Uterus (tissue), 2 donors: ENCODE measurements at regions not wholly inside any gene's neighbourhood (a gene's known extent, or its start where the extent isn't known, plus 50 kb on each side); places are given as distances from the start of the nearest gene placed in this dataset.

Experiments
- POLR2A ChIP-seq, 2 donors: fragments of 450-650 bp; IDR thresholded peaks; one replicate each; pipeline ENCODE4 v1.6.1; 2016; ENCODE audit warnings: antibody characterized with exemption in 2 of 2, mild to moderate bottlenecking in 1 of 2, moderate library complexity in 1 of 2
- TF ChIP-seq, protein P1 (sequence below), 4 experiments: fragments of 200-600 bp in 2 of 4; fragments of 450-650 bp in 2 of 4; sonication (generic) in 2 of 4; IDR thresholded peaks; one replicate each; pipeline ENCODE4 v1.5.1; 2016 to 2019; ENCODE audit warnings: antibody characterized with exemption in 4 of 4, mild to moderate bottlenecking in 2 of 4, moderate library complexity in 1 of 4

DNA sequence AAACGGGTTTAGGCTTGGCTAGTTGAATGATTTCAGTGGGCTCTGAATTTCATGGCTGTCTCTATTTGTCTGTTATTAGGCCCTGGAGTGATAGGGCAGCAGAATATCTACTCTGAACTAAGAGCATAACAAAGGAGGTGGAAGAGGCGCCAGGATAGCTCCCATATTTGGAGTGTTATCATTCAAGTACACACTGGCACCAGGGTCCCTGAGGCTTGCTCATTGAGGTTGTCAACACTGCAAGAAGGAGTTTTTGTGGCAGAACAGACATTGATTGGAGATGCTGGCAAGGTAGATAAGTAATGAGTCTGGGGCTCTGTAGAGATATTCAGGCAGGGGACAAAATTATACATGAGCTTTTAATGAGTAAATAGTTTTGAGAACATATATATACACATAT, 1748.4 kb downstream of the MRPL39 start:
- TF ChIP-seq, protein P1, sequence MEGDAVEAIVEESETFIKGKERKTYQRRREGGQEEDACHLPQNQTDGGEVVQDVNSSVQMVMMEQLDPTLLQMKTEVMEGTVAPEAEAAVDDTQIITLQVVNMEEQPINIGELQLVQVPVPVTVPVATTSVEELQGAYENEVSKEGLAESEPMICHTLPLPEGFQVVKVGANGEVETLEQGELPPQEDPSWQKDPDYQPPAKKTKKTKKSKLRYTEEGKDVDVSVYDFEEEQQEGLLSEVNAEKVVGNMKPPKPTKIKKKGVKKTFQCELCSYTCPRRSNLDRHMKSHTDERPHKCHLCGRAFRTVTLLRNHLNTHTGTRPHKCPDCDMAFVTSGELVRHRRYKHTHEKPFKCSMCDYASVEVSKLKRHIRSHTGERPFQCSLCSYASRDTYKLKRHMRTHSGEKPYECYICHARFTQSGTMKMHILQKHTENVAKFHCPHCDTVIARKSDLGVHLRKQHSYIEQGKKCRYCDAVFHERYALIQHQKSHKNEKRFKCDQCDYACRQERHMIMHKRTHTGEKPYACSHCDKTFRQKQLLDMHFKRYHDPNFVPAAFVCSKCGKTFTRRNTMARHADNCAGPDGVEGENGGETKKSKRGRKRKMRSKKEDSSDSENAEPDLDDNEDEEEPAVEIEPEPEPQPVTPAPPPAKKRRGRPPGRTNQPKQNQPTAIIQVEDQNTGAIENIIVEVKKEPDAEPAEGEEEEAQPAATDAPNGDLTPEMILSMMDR (IDR thresholded peaks at IDR 0.05), result no peak
- TF ChIP-seq POLR2A (IDR thresholded peaks at IDR 0.05), result no peak
